Thyroid gland (tissue), 4 donors: ENCODE measurements at regions not wholly inside any gene's neighbourhood (a gene's known extent, or its start where the extent isn't known, plus 50 kb on each side); places are given as distances from the start of the nearest gene placed in this dataset.

ENCODE experiments used
- POLR2A ChIP-seq, 2 donors: fragments of 450-650 bp; IDR thresholded peaks; one replicate each; pipeline ENCODE4 v1.6.1; 2017; ENCODE audit warnings: antibody characterized with exemption in 2 of 2, mild to moderate bottlenecking in 2 of 2, moderate library complexity in 1 of 2
- TF ChIP-seq, protein P1 (sequence below), 6 experiments: fragments of 200-600 bp in 3 of 6; fragments of 450-650 bp in 3 of 6; sonication (generic) in 3 of 6; IDR thresholded peaks; one replicate each; pipeline ENCODE4 v1.5.1; 2016 to 2019; ENCODE audit warnings: antibody characterized with exemption in 6 of 6, mild to moderate bottlenecking in 2 of 6, inconsistent platforms in 1 of 6, moderate library complexity in 1 of 6

DNA sequence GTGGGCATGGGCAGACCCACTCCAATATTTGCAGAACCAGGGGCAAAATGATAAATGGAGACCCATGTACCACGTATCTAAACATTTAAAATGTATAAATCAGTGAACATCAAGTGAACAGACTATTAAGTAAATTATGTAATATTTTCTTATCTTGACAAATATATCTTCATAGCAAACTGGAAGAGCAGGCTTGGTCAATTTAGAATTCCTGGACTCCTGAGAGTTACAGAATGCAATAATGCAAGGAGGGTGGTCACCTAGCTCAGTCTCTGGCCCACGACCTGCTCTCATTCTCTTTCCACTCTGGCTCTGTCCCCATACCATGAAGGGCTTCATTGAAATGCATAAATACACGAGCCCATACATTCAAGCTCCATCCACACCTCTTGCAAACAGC lies 398.0 kb downstream of the ENC1 start:
- TF ChIP-seq, protein P1, sequence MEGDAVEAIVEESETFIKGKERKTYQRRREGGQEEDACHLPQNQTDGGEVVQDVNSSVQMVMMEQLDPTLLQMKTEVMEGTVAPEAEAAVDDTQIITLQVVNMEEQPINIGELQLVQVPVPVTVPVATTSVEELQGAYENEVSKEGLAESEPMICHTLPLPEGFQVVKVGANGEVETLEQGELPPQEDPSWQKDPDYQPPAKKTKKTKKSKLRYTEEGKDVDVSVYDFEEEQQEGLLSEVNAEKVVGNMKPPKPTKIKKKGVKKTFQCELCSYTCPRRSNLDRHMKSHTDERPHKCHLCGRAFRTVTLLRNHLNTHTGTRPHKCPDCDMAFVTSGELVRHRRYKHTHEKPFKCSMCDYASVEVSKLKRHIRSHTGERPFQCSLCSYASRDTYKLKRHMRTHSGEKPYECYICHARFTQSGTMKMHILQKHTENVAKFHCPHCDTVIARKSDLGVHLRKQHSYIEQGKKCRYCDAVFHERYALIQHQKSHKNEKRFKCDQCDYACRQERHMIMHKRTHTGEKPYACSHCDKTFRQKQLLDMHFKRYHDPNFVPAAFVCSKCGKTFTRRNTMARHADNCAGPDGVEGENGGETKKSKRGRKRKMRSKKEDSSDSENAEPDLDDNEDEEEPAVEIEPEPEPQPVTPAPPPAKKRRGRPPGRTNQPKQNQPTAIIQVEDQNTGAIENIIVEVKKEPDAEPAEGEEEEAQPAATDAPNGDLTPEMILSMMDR (IDR thresholded peaks at IDR 0.05): no peak
- TF ChIP-seq POLR2A (IDR thresholded peaks at IDR 0.05): no peak
